GM12878 (cell line): ENCODE measurements at regions not wholly inside any gene's neighbourhood (a gene's known extent, or its start where the extent isn't known, plus 50 kb on each side); places are given as distances from the start of the nearest gene placed in this dataset.

Experiments used
- ATAC-seq: fragments of 200-7000 bp; cut with Tn5 transposase; 3 replicates; pipeline ENCODE4 v1.9.1; 2020; ENCODE audit warnings: mild to moderate bottlenecking, moderate library complexity
- BruUV-seq: library from RNA; stranded (reverse); fragments of 400-500 nt; replicated peaks from 2 replicates; lab custom pipeline; 2021; lab: Mats Ljungman, UMichigan
- CTCF ChIA-PET: fragments of 300-600 bp; sonication (Branson Sonifier 250); formaldehyde crosslinking; extraction: SDS; loops from one replicate; lab custom pipeline; 2021; ENCODE audit warnings: inconsistent platforms; lab: Yijun Ruan, JAX
- POLR2A ChIA-PET: fragments of 350-600 bp; formaldehyde crosslinking; extraction: SDS; loops from one replicate; lab custom pipeline; 2021; ENCODE audit warnings: inconsistent platforms; lab: Charles Lee
- RAD21 ChIA-PET: fragments of 300-600 bp; sonication (Branson Sonifier 250); formaldehyde crosslinking; loops from one replicate; lab custom pipeline; 2023; ENCODE audit warnings: antibody characterized with exemption; ENCODE audit not compliant: unreplicated experiment; lab: Charles Lee
- SMC1A ChIA-PET: fragments of 300-600 bp; sonication (Branson Sonifier 250); formaldehyde crosslinking; loops from one replicate; lab custom pipeline; 2023; ENCODE audit not compliant: unreplicated experiment, uncharacterized antibody; lab: Charles Lee
- DNase-seq: peaks from one replicate; pipeline ENCODE4 v3.0.0-alpha.2; 2011; ENCODE audit warnings: low read depth, low spot score
- FAIRE-seq: peaks from 3 replicates; lab custom pipeline; 2011; peaks lifted over from hg19 to GRCh38; lab: Jason Lieb, UNC
- H2AFZ ChIP-seq: 2 replicates; pipeline ENCODE4 v1.6.0; 2011; ENCODE audit warnings: low read depth, low read length, control low read depth; ENCODE audit not compliant: control insufficient read depth
- H3K27ac ChIP-seq: 2 replicates; pipeline ENCODE4 v1.5.1; 2011; ENCODE audit warnings: control low read depth; ENCODE audit not compliant: control insufficient read depth, insufficient read depth
- H3K27me3 ChIP-seq, 2 experiments: replicated peaks in 1 of 2; 2 replicates each; pipeline versions ENCODE4 v1.6.0 to v1.6.1; 2011; ENCODE audit warnings: low read length in 1 of 2; ENCODE audit not compliant: control insufficient read depth in 2 of 2, insufficient read depth in 2 of 2
- H3K36me3 ChIP-seq, 2 experiments: 2 replicates each; pipeline ENCODE4 v1.5.1; 2011; ENCODE audit warnings: low read length in 1 of 2; ENCODE audit not compliant: control insufficient read depth in 2 of 2, insufficient read depth in 2 of 2
- H3K4me1 ChIP-seq: 2 replicates; pipeline ENCODE4 v1.6.1; 2011; ENCODE audit warnings: mild to moderate bottlenecking, low read length, moderate library complexity, mixed read lengths; ENCODE audit not compliant: control insufficient read depth, insufficient read depth
- H3K4me2 ChIP-seq: 2 replicates; pipeline ENCODE4 v1.6.0; 2011; ENCODE audit warnings: control low read depth; ENCODE audit not compliant: control insufficient read depth, insufficient read depth
- H3K4me3 ChIP-seq: fragments of 200-600 bp; sonication (generic); 2 replicates; pipeline ENCODE4 v1.5.1; 2016
- H3K79me2 ChIP-seq: 2 replicates; pipeline ENCODE4 v1.6.0; 2011; ENCODE audit warnings: low read length; ENCODE audit not compliant: control insufficient read depth, insufficient read depth
- H3K9ac ChIP-seq: 2 replicates; pipeline ENCODE4 v1.8.0; 2011; ENCODE audit warnings: low read length, control low read depth, mixed read lengths; ENCODE audit not compliant: control insufficient read depth, insufficient read depth
- H3K9me3 ChIP-seq: replicated peaks from 3 replicates; pipeline ENCODE4 v1.5.1; 2011; ENCODE audit warnings: mild to moderate bottlenecking, low read length; ENCODE audit not compliant: control insufficient read depth, insufficient read depth
- H4K20me1 ChIP-seq: 2 replicates; pipeline ENCODE4 v1.6.0; 2011; ENCODE audit not compliant: control insufficient read depth, insufficient read depth
- CREM ChIP-seq: IDR thresholded peaks from 2 replicates; pipeline ENCODE4 v1.6.1; 2014; ENCODE audit warnings: antibody characterized with exemption, low read depth
- GATAD2B ChIP-seq: fragments of 450-650 bp; conservative IDR thresholded peaks from 2 replicates; pipeline ENCODE4 v1.6.1; 2017; ENCODE audit warnings: low read depth, mild to moderate bottlenecking, moderate library complexity
- IRF4 ChIP-seq: IDR thresholded peaks from 2 replicates; pipeline ENCODE4 v1.6.1; 2011; ENCODE audit warnings: low read depth, low read length
- JUND ChIP-seq: IDR thresholded peaks from 2 replicates; pipeline ENCODE4 v1.6.1; 2012; ENCODE audit warnings: low read depth, mild to moderate bottlenecking, low read length, improper control_type of control experiment, moderate library complexity
- KAT2A ChIP-seq: conservative IDR thresholded peaks from 2 replicates; pipeline ENCODE4 v1.6.1; 2011; ENCODE audit warnings: low read depth, low read length; ENCODE audit not compliant: control insufficient read depth
- KDM1A ChIP-seq: fragments of 200-600 bp; sonication (generic); IDR thresholded peaks from 2 replicates; pipeline ENCODE4 v1.6.1; 2016; ENCODE audit warnings: borderline replicate concordance
- MEF2A ChIP-seq: IDR thresholded peaks from 2 replicates; pipeline ENCODE4 v1.6.1; 2011; ENCODE audit warnings: low read depth, mild to moderate bottlenecking, low read length, moderate library complexity; ENCODE audit not compliant: insufficient read depth
- NR2C2 ChIP-seq: IDR thresholded peaks from 2 replicates; pipeline ENCODE4 v1.6.1; 2011; ENCODE audit warnings: borderline replicate concordance, low read depth; ENCODE audit not compliant: control insufficient read depth, insufficient read length
- RAD21 ChIP-seq: IDR thresholded peaks from 2 replicates; pipeline ENCODE4 v1.6.1; 2011; ENCODE audit warnings: mild to moderate bottlenecking, low read depth, low read length, moderate library complexity; ENCODE audit not compliant: insufficient read depth
- SMAD5 ChIP-seq: IDR thresholded peaks from 2 replicates; pipeline ENCODE4 v1.6.1; 2016; ENCODE audit warnings: antibody characterized with exemption, low read depth
- TCF7 ChIP-seq: IDR thresholded peaks from 2 replicates; pipeline ENCODE4 v1.6.1; 2014; ENCODE audit warnings: antibody characterized with exemption, borderline replicate concordance
- WGBS: methylation state at CpG from one replicate; pipeline ENCODE4 v1.1.6; 2016; ENCODE audit warnings: low lambda C conversion rate; ENCODE audit not compliant: insufficient replicate concordance, insufficient coverage; ENCODE audit errors: missing lambda C conversion rate; 5-methylcytosine and 5-hydroxymethylcytosine counted together
- in situ Hi-C: fragments of 300-500 bp; cut with MboI; formaldehyde crosslinking; loops from 9 replicates; pipeline ENCODE4 v1.14.3; 2018; ENCODE audit warnings: mixed read lengths
- intact Hi-C: fragments of 100-400 bp; cut with micrococcal nuclease; formaldehyde crosslinking; loops from one replicate; pipeline ENCODE4 v1.14.2; 2022; ENCODE audit not compliant: unreplicated experiment
- TF ChIP-seq, protein P1 (sequence below): IDR thresholded peaks from 2 replicates; pipeline ENCODE4 v1.6.1; 2011; ENCODE audit warnings: borderline replicate concordance, low read depth, mild to moderate bottlenecking, moderate library complexity, low read length; ENCODE audit not compliant: insufficient read depth, poor library complexity, severe bottlenecking
- TF ChIP-seq, protein P2 (sequence below): IDR thresholded peaks from 2 replicates; pipeline ENCODE4 v1.6.1; 2011; ENCODE audit warnings: low read depth, mild to moderate bottlenecking, low read length, moderate library complexity, borderline replicate concordance; ENCODE audit errors: extremely low read depth
- TF ChIP-seq, protein P3 (sequence below): fragments of 450-650 bp; IDR thresholded peaks from 2 replicates; pipeline ENCODE4 v1.6.1; 2014; ENCODE audit warnings: mild to moderate bottlenecking
- TF ChIP-seq, protein P4 (sequence below): IDR thresholded peaks from 2 replicates; pipeline ENCODE4 v1.6.1; 2011; ENCODE audit warnings: low read depth, low read length, improper control_type of control experiment, borderline replicate concordance
- TF ChIP-seq, protein P5 (sequence below): IDR thresholded peaks from 2 replicates; pipeline ENCODE4 v1.6.1; 2012; ENCODE audit warnings: low read depth, low read length, improper control_type of control experiment
- TF ChIP-seq, protein P6 (sequence below): fragments of 450-650 bp; IDR thresholded peaks from 2 replicates; pipeline ENCODE4 v1.6.1; 2017; ENCODE audit warnings: borderline replicate concordance
- TF ChIP-seq, protein P7 (sequence below): IDR thresholded peaks from 2 replicates; pipeline ENCODE4 v1.6.1; 2012; ENCODE audit warnings: low read depth, low read length, improper control_type of control experiment

DNA sequence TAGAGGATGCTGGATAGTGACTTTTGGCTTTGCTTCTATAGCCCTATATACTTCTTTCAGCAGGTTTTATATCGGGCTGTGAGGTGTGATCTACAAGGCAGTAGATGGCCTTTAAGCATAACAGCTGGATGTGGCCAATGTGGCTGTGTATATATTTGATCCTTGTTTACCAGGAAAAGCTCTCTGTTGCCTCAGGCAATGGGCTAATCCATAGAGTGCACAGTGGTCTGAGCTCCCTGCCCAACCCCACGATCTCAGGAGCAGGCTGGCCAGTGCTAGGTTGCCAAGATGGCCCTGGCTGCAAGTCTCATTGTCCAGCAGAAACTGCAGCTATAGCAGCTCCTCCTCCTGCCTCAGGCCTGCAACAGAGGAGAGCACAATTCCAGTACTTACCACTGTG lies 72.3 kb upstream of the SPHKAP start (continued):
- TF ChIP-seq, protein P1, sequence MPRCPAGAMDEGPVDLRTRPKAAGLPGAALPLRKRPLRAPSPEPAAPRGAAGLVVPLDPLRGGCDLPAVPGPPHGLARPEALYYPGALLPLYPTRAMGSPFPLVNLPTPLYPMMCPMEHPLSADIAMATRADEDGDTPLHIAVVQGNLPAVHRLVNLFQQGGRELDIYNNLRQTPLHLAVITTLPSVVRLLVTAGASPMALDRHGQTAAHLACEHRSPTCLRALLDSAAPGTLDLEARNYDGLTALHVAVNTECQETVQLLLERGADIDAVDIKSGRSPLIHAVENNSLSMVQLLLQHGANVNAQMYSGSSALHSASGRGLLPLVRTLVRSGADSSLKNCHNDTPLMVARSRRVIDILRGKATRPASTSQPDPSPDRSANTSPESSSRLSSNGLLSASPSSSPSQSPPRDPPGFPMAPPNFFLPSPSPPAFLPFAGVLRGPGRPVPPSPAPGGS = no peak
- no peak for TF ChIP-seq RAD21

DNA sequence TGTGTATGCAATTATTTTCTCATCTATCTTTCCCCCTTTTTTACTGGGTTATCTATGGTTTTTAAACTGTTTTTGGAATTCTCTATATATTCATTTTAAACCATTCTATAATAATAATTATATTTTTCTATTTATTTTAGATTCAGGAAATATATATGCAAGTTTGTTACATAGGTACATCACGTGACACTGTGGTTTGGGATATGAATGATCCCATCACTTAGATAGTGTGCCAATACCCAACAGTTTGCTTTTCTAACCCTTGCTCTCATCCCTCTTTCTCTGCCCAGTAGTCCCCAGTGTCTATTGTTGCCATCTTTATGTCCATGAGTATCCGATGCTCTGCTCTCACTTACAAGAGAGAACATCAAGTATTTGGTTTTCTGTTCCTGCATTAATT lies 65.8 kb upstream of the SPHKAP start:
- no peak for TF ChIP-seq JUND
- no peak for TF ChIP-seq IRF4
- no peak for TF ChIP-seq SMAD5
- no peak for TF ChIP-seq GATAD2B
- no peak for TF ChIP-seq KAT2A
- TF ChIP-seq, protein P2, sequence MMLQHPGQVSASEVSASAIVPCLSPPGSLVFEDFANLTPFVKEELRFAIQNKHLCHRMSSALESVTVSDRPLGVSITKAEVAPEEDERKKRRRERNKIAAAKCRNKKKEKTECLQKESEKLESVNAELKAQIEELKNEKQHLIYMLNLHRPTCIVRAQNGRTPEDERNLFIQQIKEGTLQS = no peak
- TF ChIP-seq, protein P3, sequence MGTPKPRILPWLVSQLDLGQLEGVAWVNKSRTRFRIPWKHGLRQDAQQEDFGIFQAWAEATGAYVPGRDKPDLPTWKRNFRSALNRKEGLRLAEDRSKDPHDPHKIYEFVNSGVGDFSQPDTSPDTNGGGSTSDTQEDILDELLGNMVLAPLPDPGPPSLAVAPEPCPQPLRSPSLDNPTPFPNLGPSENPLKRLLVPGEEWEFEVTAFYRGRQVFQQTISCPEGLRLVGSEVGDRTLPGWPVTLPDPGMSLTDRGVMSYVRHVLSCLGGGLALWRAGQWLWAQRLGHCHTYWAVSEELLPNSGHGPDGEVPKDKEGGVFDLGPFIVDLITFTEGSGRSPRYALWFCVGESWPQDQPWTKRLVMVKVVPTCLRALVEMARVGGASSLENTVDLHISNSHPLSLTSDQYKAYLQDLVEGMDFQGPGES = no peak
- TF ChIP-seq KDM1A = no peak
- TF ChIP-seq, protein P4, sequence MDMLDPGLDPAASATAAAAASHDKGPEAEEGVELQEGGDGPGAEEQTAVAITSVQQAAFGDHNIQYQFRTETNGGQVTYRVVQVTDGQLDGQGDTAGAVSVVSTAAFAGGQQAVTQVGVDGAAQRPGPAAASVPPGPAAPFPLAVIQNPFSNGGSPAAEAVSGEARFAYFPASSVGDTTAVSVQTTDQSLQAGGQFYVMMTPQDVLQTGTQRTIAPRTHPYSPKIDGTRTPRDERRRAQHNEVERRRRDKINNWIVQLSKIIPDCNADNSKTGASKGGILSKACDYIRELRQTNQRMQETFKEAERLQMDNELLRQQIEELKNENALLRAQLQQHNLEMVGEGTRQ = no peak
- TF ChIP-seq TCF7 = no peak
- no peak for TF ChIP-seq NR2C2
- TF ChIP-seq, protein P5, sequence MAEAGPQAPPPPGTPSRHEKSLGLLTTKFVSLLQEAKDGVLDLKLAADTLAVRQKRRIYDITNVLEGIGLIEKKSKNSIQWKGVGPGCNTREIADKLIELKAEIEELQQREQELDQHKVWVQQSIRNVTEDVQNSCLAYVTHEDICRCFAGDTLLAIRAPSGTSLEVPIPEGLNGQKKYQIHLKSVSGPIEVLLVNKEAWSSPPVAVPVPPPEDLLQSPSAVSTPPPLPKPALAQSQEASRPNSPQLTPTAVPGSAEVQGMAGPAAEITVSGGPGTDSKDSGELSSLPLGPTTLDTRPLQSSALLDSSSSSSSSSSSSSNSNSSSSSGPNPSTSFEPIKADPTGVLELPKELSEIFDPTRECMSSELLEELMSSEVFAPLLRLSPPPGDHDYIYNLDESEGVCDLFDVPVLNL = no peak
- TF ChIP-seq CREM = no peak
- TF ChIP-seq, protein P6, sequence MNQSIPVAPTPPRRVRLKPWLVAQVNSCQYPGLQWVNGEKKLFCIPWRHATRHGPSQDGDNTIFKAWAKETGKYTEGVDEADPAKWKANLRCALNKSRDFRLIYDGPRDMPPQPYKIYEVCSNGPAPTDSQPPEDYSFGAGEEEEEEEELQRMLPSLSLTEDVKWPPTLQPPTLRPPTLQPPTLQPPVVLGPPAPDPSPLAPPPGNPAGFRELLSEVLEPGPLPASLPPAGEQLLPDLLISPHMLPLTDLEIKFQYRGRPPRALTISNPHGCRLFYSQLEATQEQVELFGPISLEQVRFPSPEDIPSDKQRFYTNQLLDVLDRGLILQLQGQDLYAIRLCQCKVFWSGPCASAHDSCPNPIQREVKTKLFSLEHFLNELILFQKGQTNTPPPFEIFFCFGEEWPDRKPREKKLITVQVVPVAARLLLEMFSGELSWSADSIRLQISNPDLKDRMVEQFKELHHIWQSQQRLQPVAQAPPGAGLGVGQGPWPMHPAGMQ = no peak
- TF ChIP-seq MEF2A = no peak
- TF ChIP-seq, protein P7, sequence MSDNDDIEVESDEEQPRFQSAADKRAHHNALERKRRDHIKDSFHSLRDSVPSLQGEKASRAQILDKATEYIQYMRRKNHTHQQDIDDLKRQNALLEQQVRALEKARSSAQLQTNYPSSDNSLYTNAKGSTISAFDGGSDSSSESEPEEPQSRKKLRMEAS = no peak
- intact Hi-C loops (no loop called here), in situ Hi-C loops (no loop called here)
- no peaks in the 10 kb centered on the region for H4K20me1 ChIP-seq
- no peak overlapping the region for H3K4me2 ChIP-seq
- no peak overlapping the region for H3K4me3 ChIP-seq
- H3K9ac ChIP-seq = no peak overlapping the region
- no peak overlapping the region for H2AFZ ChIP-seq
- ATAC-seq (no peak), FAIRE-seq (no peak), DNase-seq (no peak)
- CTCF ChIA-PET = no interaction called here
- no peaks in the 10 kb centered on the region for H3K27me3 ChIP-seq
- RAD21 ChIA-PET = no interaction called here
- no peaks in the 10 kb centered on the region for H3K4me1 ChIP-seq
- SMC1A ChIA-PET = no interaction called here
- no peaks in the 10 kb centered on the region for H3K79me2 ChIP-seq
- 6% methylated on average over 2 of the region's 2 CpGs for WGBS
- no TSS peak for BruUV-seq
- no peak overlapping the region for H3K27ac ChIP-seq
- no peaks in the 10 kb centered on the region for H3K36me3 ChIP-seq
- H3K9me3 ChIP-seq = no peaks in the 10 kb centered on the region
- POLR2A ChIA-PET = no interaction called here
